Right renal cortex interstitium (tissue), 3 donors: ENCODE measurements at regions not wholly inside any gene's neighbourhood (a gene's known extent, or its start where the extent isn't known, plus 50 kb on each side); places are given as distances from the start of the nearest gene placed in this dataset.

ENCODE experiments used
- DNase-seq, 3 donors: peaks; one replicate each; pipeline ENCODE4 v3.0.0-alpha.2; 2013; ENCODE audit warnings: low read depth in 3 of 3, low spot score in 2 of 3

DNA sequence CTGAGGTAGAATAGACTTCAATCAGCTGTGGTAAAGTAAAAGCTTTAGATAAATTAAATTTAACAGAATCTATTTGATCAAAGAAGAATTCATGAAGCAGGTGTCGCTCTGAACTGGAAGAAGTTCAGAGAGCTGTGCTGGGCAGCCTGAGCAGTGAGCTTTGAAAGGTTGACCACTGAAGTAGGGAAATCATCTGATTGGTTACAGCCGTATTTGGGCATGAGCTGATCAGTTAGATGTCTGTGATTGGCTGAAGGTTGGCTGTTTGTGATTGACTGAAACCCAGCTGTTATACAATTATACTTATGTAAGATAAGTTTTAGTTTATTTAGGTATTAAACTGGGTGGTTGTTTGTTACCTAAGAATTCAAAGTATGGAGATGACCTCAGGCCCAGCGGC is 1174.6 kb downstream of the CDH9 start:
- no peak for DNase-seq

DNA sequence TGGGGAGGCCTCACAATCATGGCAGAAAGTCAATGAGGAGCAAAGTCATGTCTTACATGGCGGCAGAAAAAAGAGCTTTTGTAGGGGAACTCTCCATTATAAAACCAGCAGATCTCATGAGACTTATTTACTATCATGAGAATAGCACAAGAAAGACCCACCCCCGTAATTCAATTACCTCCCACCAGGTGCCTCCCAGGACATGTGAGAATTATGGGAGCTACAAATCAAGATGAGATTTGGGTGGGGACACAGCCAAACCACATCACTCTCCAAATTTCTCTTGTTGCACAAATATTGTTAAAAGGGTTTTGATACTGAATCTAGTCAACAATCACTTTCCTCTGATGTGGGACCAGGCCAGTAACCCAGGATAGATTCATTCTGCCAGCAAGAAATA is 1176.1 kb downstream of the CDH9 start:
- DNase-seq = no peak

DNA sequence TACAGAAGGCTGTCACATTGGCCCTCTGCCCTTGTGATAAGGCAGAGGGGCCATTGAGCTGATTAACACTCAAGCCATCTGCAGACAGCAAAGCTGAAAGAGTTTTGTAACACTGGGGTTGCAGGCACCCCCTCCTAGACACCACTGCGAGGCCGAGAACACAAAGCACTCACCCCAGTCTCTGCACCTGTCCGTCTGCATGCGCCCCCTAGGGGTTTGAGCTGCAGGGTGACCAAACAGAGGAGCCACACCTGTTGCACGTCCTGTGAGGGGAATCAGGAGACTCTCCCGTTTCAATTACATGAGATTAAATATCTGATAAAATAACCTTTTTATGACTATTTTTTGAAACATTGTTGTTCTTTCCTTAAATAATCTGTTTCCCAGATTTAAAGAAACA is 1180.4 kb downstream of the CDH9 start:
- no peak for DNase-seq

DNA sequence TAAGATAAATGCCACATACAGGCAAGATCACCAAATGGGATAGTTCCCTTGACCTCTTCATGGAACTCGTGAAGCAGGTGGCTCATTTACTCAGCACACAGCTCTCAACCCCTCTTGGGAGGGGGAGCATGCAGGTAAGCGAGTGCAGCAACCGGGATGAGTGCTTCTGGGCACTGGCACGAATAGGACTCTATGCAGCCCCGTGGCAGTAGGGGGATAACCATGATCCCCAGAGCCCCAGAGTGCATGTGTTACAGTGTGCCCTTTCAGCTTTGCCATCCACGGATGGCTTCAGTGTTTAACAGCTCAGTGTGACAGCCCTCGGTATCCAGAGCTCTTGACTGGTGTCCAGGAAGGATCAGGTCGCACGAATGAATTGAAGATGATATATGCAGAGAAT is 1187.1 kb downstream of the CDH9 start:
- no peak for DNase-seq

DNA sequence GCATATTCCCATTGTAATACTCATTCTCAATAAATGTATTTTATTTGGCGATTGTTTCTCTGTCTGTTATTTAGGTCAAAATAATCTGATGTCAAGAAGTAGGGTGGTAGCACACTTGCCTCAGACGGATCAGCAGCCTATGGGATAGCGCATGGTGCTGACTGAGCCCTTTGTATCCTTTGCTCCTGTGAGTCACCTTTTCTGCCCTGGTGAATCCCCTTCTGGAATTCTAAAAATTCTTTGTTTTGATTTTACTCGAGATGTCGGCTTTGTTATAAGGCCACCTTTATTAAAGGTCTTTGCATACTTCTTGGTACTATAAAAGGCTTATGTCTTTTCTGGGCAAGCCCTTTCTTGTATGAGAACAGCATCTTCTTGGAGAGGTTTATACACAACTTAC is 1187.8 kb downstream of the CDH9 start:
- no peak for DNase-seq

DNA sequence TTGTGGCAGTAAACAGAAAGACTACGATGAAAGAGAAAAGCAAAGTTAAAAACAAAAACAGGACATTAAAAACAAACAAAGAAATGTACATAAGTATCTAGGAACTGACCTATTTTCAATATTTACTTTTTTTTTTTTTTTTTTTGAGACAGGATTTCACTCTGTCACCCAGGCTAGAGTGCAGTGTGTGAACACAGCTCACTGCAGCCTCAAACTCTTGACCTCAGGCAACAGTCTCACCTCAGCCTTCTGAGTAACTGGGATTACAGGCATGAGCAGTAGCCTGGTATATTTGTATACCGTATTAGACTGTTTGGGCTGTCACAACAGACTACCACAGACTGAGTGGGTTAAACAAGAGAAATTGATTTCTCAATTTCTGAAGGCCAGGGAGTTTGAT is 1189.1 kb downstream of the CDH9 start:
- DNase-seq = no peak

DNA sequence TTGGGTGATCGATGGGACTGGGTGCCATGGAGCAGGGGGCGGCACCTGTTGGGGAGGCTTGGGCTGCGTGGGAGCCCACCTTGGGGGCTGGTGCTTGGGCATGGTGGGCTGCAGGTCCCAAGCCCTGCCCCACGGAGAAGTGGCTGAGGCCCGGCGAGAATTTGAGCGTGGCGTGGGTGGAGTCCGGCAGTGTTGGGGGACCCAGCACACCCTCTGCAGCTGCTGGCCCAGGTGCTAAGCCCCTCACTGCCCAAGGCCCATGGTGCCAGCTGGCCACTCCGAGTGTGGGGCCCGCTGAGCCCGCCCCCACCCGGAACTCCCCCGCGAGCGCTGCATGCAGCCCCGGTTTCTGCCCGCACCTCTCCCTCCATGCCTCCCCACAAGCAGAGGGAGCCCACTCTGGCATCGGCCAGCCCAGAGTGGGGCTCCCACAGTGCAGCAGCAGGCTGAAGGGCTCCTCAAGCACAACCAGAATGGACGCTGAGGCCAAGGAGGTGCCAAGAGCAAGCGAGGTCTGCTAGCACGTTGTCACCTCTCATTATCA is 1178.6 kb upstream of the CDH10 start:
- no peak for DNase-seq
